Endodermal cell (in vitro differentiated cells): ENCODE measurements at regions not wholly inside any gene's neighbourhood (a gene's known extent, or its start where the extent isn't known, plus 50 kb on each side); places are given as distances from the start of the nearest gene placed in this dataset.

Source experiments
- DNase-seq: peaks from one replicate; pipeline ENCODE4 v3.0.0-alpha.2; 2017
- H3K27ac ChIP-seq: 2 replicates; pipeline ENCODE4 v1.5.1; 2013; ENCODE audit warnings: mild to moderate bottlenecking, low read depth, low read length, moderate library complexity
- H3K27me3 ChIP-seq: 2 replicates; pipeline ENCODE4 v1.6.1; 2013; ENCODE audit warnings: mild to moderate bottlenecking, low read length, moderate library complexity; ENCODE audit not compliant: insufficient read depth, control insufficient read depth, poor library complexity, severe bottlenecking
- H3K36me3 ChIP-seq: 2 replicates; pipeline ENCODE4 v1.7.0; 2013; ENCODE audit warnings: mild to moderate bottlenecking, low read length, moderate library complexity; ENCODE audit not compliant: control insufficient read depth, insufficient read depth
- H3K4me1 ChIP-seq: one replicate; pipeline ENCODE4 v1.7.0; 2013; ENCODE audit warnings: low read length; ENCODE audit not compliant: control insufficient read depth, insufficient read depth
- H3K4me3 ChIP-seq: 2 replicates; pipeline ENCODE4 v1.5.1; 2013; ENCODE audit warnings: mild to moderate bottlenecking, low read length, moderate library complexity
- H3K9ac ChIP-seq: 2 replicates; pipeline ENCODE4 v1.6.1; 2013; ENCODE audit warnings: mild to moderate bottlenecking, low read length, moderate library complexity; ENCODE audit not compliant: poor library complexity, severe bottlenecking; ENCODE audit errors: extremely low read depth
- H3K9me3 ChIP-seq: 2 replicates; pipeline ENCODE4 v1.6.1; 2013; ENCODE audit warnings: mild to moderate bottlenecking, low read length, moderate library complexity; ENCODE audit not compliant: control insufficient read depth
- H3K27ac Mint-ChIP-seq: 2 replicates; pipeline ENCODE4 v1.8.0; 2020; ENCODE audit warnings: mixed read lengths
- H3K27me3 Mint-ChIP-seq: 2 replicates; pipeline ENCODE4 v1.8.0; 2021; ENCODE audit warnings: mild to moderate bottlenecking, mixed read lengths; ENCODE audit not compliant: insufficient read depth
- H3K36me3 Mint-ChIP-seq: 2 replicates; pipeline ENCODE4 v1.8.0; 2020; ENCODE audit warnings: low read depth, mixed read lengths
- H3K4me1 Mint-ChIP-seq: 2 replicates; pipeline ENCODE4 v1.8.0; 2020; ENCODE audit warnings: mixed read lengths
- H3K4me3 Mint-ChIP-seq: 2 replicates; pipeline ENCODE4 v1.8.0; 2020; ENCODE audit warnings: mild to moderate bottlenecking, moderate library complexity, mixed read lengths
- H3K9me3 Mint-ChIP-seq: 2 replicates; pipeline ENCODE4 v1.8.0; 2020; ENCODE audit warnings: mild to moderate bottlenecking, mixed read lengths
- CTCF ChIP-seq: fragments of 200-600 bp; sonication (generic); conservative IDR thresholded peaks from 2 replicates; pipeline ENCODE4 v1.5.0; 2021; ENCODE audit warnings: antibody characterized with exemption, mild to moderate bottlenecking
- WGBS, 2 experiments: methylation state at CpG; one replicate each; pipeline versions ENCODE4 v1.1.5 to v1.1.7; 2013; ENCODE audit warnings: missing lambda C conversion rate in 2 of 2, mixed read lengths in 1 of 2; ENCODE audit not compliant: insufficient coverage in 1 of 2, insufficient read length in 1 of 2; 5-methylcytosine and 5-hydroxymethylcytosine counted together

GRCh38 chr7:108825581-108825909, 255.9 kb downstream of the DNAJB9 start:
- Histone ChIP-seq H3K9ac (no peak overlapping the region), H3K9me3 (no peaks in the 10 kb centered on the region), H3K36me3 (no peaks in the 10 kb centered on the region), H3K4me3 (no peak overlapping the region), H3K27me3 (peaks cover 30% of the 10 kb centered on the region), H3K27ac (no peak overlapping the region), H3K4me1 (no peaks in the 10 kb centered on the region)
- Mint-ChIP-seq H3K4me1 (no peaks in the 10 kb centered on the region), H3K9me3 (no peaks in the 10 kb centered on the region), H3K36me3 (no peaks in the 10 kb centered on the region), H3K4me3 (no peak overlapping the region), H3K27me3 (no peaks in the 10 kb centered on the region), H3K27ac (no peak overlapping the region)
- no peak for DNase-seq
- 90 to 100% methylated on average over 1 to 2 of the region's 2 CpGs for WGBS, 2 experiments
- no peak for TF ChIP-seq CTCF

- H3K27me3 Mint-ChIP-seq: no peaks in the 10 kb centered on the region
- Histone ChIP-seq H3K27me3 (peaks cover 6% of the 10 kb centered on the region), H3K9ac (no peak overlapping the region), H3K27ac (no peak overlapping the region), H3K4me3 (no peak overlapping the region), H3K36me3 (no peaks in the 10 kb centered on the region), H3K4me1 (no peaks in the 10 kb centered on the region), H3K9me3 (peaks cover 19% of the 10 kb centered on the region)
- H3K4me1 Mint-ChIP-seq: no peaks in the 10 kb centered on the region
- H3K36me3 Mint-ChIP-seq: no peaks in the 10 kb centered on the region
- H3K27ac Mint-ChIP-seq: no peak overlapping the region
- H3K9me3 Mint-ChIP-seq: peaks cover 13% of the 10 kb centered on the region
- H3K4me3 Mint-ChIP-seq: no peak overlapping the region
- no peak for TF ChIP-seq CTCF
- no peak for DNase-seq
These were observed 266.6 kb downstream of the DNAJB9 start for GRCh38 chr7:108836256-108836655.

DNA sequence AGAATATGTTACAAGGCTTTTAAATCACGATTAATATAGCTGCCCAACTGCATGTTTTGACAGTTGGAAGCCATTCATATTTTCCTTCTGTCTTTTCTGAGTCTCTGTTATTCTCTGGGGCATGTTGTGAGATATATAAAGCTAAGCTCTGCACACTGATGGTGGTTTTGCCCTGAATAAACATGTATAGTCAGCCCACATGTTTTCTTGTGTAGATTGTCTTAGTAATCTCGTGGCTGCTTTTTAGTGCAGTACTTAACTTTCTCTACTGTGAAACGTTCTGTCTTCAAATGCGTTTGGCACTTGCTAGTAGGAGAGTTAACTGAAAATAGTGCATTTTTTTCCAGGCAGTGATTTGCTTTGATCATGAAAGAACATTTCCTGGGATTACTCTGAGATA, 268.5 kb downstream of the DNAJB9 start:
- no peak overlapping the region for H3K4me3 ChIP-seq
- Mint-ChIP-seq H3K36me3 (no peaks in the 10 kb centered on the region), H3K27ac (no peak overlapping the region), H3K27me3 (no peaks in the 10 kb centered on the region), H3K4me3 (no peak overlapping the region), H3K4me1 (no peaks in the 10 kb centered on the region), H3K9me3 (peaks cover 13% of the 10 kb centered on the region)
- H3K36me3 ChIP-seq: no peaks in the 10 kb centered on the region
- H3K9me3 ChIP-seq: peaks cover 19% of the 10 kb centered on the region
- H3K27me3 ChIP-seq: no peaks in the 10 kb centered on the region
- TF ChIP-seq CTCF: no peak
- DNase-seq: no peak
- no peak overlapping the region for H3K9ac ChIP-seq
- WGBS, 2 experiments: 92 to 93% methylated on average over 3 to 4 of the region's 4 CpGs
- no peak overlapping the region for H3K27ac ChIP-seq
- no peaks in the 10 kb centered on the region for H3K4me1 ChIP-seq
